ENCODE measurements at regions not wholly inside any gene's neighbourhood (a gene's known extent, or its start where the extent isn't known, plus 50 kb on each side); places are given as distances from the start of the nearest gene placed in this dataset.

DNA sequence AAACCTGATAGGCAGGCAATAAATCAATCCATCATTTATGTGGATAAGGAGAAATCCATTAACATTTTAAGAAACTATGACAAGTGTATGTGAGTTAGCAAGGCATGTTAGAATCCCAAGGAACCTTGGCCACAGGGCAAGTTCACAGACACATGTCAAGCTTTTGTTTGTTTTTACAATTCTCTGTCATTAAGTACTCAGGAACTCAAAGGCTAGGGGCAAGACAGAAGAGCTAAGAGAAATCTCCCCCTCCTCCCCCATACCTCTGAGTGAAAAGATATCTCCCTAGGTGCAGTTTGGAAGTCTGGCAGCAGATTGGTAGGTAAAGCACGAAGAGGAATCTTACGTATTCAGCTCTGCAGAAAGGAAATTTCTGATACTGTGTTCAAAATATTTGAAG lies 348.1 kb downstream of the IRS1 start:
- Mint-ChIP-seq H3K36me3 (ENCODE audit: low read depth) (no peaks in the 10 kb centered on the region), H3K27me3 (peaks cover 22% of the 10 kb centered on the region), H3K4me3 (no peak overlapping the region), H3K9me3 (no peaks in the 10 kb centered on the region), H3K27ac (no peak overlapping the region), H3K4me1 (ENCODE audit: low read depth) (no peaks in the 10 kb centered on the region)

DNA sequence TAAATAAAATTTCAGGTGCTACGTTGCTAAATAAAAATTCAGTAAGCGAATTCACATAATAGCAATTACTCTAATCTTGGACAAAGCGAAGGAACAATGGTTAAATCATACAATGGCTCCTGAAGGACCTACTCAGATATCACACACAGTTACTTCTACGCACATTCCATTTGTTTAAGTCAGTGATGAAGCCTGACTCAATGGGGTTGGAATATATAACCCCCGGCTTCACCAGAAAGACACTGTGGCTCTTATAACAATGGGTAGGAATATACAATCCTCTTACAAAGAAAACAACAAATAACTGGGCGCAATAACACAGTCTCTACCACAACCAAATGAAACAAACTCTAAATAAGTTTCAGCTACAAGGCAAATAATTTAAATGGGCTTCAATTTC lies 349.5 kb downstream of the IRS1 start:
- Mint-ChIP-seq H3K36me3 (ENCODE audit: low read depth) (no peaks in the 10 kb centered on the region), H3K27me3 (peaks cover 14% of the 10 kb centered on the region), H3K4me1 (ENCODE audit: low read depth) (no peaks in the 10 kb centered on the region), H3K27ac (no peak overlapping the region), H3K9me3 (no peaks in the 10 kb centered on the region), H3K4me3 (no peak overlapping the region)

DNA sequence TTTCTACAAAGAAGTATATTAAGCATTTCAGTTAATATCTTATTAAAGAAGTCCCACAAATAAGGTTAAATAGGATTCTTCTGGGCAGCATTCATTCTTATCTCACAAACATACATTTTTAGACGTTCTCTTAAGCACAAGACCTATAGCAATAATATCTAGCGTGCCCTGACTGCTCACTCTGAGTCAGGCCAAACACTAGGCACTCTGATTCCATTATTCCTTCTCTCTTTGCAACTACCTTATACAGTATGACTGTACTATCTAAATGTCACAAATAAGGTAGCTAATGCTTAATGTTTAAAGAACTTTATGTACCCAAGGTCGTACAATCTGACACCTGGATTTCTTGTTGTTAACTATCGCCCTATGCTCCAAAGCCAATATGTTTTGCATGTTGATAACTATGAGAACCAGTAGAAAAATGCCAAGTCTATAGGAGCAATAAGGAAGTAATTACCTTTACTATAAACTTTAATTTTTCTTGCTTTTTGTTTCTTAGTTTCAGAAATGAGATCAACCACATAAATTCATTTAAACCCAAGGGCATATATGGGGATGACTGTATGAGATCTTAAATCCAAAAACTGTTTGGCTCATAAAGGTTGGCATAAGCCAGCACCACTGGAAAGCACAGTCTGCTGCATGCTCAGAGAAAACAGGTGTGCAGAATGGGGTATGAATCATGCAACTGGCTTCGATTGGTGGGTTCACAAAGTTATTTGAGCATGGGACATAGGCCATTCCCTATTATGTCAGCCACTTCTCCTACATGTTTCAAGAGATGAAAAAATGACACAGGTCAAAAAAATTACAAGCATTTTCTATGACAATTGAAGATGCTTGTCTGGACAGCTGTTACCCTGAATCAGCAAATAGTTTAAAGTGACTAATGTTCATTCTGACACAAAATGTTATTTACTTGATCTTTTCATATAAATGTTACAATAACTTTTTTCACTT lies 352.0 kb downstream of the IRS1 start:
- H3K4me1 Mint-ChIP-seq (ENCODE audit: low read depth), result no peaks in the 10 kb centered on the region

DNA sequence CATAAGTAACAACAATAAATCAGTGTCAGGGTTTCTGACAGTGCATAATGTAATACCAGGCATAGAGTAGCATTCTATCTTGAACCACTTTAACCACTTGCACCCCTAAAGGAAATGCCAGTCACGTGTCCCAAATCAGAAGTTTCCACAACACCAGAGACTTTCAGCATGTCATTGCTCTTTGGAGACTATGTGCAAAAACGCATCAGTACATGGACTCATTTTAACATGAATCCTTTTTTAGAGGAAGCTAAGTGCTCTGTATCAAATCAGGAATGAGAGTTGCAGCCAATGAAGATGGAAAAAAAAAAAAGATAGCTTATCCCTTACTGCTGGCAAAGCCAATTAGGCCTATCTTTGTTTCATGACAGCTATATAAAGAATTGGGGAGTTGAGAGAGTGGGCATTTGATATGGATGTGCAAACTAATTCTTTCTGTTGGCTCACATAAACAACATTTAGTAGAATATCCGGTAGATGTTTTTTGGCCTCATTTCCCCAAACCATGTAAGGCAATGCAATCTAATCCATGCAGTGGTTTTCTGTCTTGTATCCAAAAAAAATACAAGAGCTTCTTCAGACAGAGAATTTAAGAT lies 353.1 kb downstream of the IRS1 start:
- H3K27me3 Mint-ChIP-seq, result peaks cover 13% of the 10 kb centered on the region
- no peaks in the 10 kb centered on the region for H3K4me1 Mint-ChIP-seq (ENCODE audit: low read depth)
- H3K4me3 Mint-ChIP-seq, result no peak overlapping the region
- no peaks in the 10 kb centered on the region for H3K36me3 Mint-ChIP-seq (ENCODE audit: low read depth)
- no peak overlapping the region for H3K27ac Mint-ChIP-seq
- no peaks in the 10 kb centered on the region for H3K9me3 Mint-ChIP-seq

More for the DNA sequence above, 352.0 kb downstream of the IRS1 start:
- peaks cover 14% of the 10 kb centered on the region for H3K27me3 Mint-ChIP-seq
- H3K4me3 Mint-ChIP-seq, result no peak overlapping the region
- H3K36me3 Mint-ChIP-seq (ENCODE audit: low read depth), result no peaks in the 10 kb centered on the region
- H3K9me3 Mint-ChIP-seq, result no peaks in the 10 kb centered on the region
- H3K27ac Mint-ChIP-seq, result no peak overlapping the region

DNA sequence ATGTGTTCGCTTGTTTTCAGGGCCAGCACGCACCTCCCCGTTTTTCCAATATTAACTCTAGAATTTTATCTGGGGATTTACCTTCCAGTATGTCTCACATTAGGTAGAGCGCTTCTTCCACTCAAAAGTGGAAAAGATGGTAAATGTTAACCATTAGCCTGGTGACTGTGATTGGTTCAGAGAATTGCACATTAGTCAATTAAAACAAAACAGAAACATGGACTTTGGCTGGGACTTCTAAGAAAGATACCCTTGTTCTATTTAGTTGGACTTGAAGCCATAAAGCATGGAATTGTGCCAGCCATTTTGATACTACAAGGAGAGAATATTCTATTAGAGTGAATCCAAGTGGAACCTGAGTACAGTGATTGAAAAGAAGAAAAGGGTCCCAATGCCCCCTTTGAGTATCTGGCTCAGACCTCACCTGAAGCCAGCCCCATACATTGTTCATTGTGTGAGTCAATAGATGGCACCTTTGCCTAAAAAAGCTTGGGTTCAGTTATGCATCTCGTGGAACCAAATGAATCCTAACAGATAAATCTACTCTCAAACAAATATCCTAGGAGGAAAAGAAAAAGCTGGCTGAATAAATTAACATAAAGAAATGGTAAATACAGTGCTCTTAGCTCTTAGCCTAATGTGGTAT lies 354.3 kb downstream of the IRS1 start:
- H3K36me3 Mint-ChIP-seq (ENCODE audit: low read depth), result no peaks in the 10 kb centered on the region

DNA sequence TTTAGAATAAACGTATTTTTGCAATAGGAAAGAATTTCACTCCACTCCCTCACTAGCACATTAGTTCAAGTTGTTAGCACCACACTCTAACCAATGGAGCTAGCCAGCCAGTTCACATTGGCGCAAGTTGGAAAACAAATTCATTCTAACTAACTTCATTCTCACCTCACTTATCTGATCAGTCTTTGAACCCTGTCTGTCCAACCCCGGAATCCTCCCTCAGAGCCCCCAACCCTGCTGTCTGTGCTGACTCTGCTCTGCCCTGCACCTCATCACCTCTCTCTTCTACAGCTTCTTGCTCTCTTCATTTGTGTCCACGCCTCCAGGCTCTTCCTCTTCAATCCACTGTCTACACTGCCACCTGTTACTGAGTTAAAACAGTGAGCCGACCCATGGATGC lies 356.5 kb downstream of the IRS1 start:
- Mint-ChIP-seq H3K4me3 (no peak overlapping the region), H3K36me3 (ENCODE audit: low read depth) (no peaks in the 10 kb centered on the region), H3K4me1 (ENCODE audit: low read depth) (no peaks in the 10 kb centered on the region), H3K27ac (no peak overlapping the region), H3K27me3 (peaks cover 7% of the 10 kb centered on the region), H3K9me3 (no peaks in the 10 kb centered on the region)

More for the DNA sequence above, 354.3 kb downstream of the IRS1 start:
- no peaks in the 10 kb centered on the region for H3K4me1 Mint-ChIP-seq (ENCODE audit: low read depth)
- H3K4me3 Mint-ChIP-seq, result no peak overlapping the region
- no peaks in the 10 kb centered on the region for H3K9me3 Mint-ChIP-seq
- H3K27ac Mint-ChIP-seq, result no peak overlapping the region
- H3K27me3 Mint-ChIP-seq, result peaks cover 9% of the 10 kb centered on the region

DNA sequence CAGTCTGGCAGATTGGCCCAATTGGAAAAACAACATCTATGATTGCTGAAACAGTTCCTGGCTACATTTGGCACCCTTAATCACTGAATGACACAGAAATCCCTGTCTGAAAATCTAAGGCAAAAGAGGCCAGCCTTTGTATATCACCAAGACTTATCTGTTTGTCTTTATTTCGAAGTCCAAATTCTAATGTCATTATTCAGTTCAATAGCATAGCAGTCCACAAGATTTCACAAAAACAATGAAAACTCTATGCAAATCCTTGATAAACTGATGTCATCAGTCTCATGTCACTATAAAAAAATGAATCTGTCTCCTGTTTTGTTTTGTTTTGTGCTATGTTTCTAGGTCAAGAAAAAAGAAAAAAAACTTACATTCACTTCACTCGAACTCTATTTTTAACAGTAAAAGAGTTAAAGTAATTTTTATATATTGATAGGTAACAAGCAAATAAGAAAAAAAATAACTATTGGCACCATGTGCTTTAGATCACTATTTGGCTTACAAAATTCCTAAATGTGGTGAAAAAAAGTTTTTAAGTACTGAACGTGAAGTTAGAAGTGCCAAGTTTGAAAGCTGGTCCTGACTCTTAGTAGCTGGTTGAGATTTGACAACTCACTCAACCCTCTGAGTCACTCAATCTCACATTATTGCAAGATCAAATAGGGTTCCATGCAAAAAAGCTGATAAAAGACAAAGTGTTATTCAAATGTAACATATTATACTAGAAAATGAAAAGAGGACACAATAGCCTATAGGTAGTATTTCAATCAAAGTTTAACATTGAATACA lies 359.3 kb downstream of the IRS1 start:
- Mint-ChIP-seq H3K27ac (no peak overlapping the region), H3K4me3 (no peak overlapping the region), H3K9me3 (no peaks in the 10 kb centered on the region), H3K27me3 (peaks cover 18% of the 10 kb centered on the region), H3K36me3 (ENCODE audit: low read depth) (no peaks in the 10 kb centered on the region), H3K4me1 (ENCODE audit: low read depth) (no peaks in the 10 kb centered on the region)

DNA sequence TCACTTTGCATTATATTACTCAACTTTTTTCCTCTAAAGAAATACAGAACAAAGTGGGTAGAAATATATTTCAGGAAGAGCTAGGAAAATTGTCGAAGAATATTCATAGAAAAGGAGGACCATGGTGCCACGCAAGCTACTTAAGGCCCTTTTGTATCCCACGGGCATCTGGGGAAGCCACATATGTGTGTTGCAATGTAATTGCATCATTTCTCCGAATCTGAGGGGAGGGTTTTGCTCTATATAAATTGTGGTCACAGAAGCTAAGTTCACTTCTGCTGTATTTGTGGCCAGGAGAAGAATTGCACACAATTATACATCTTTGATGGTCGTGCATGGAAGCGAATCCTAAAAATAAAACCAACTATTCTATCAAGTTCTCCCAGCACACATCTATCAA lies 360.3 kb downstream of the IRS1 start:
- H3K9me3 Mint-ChIP-seq, result no peaks in the 10 kb centered on the region
- no peak overlapping the region for H3K4me3 Mint-ChIP-seq
- H3K36me3 Mint-ChIP-seq (ENCODE audit: low read depth), result no peaks in the 10 kb centered on the region
- H3K4me1 Mint-ChIP-seq (ENCODE audit: low read depth), result no peaks in the 10 kb centered on the region
- H3K27me3 Mint-ChIP-seq, result peaks cover 18% of the 10 kb centered on the region
- no peak overlapping the region for H3K27ac Mint-ChIP-seq

DNA sequence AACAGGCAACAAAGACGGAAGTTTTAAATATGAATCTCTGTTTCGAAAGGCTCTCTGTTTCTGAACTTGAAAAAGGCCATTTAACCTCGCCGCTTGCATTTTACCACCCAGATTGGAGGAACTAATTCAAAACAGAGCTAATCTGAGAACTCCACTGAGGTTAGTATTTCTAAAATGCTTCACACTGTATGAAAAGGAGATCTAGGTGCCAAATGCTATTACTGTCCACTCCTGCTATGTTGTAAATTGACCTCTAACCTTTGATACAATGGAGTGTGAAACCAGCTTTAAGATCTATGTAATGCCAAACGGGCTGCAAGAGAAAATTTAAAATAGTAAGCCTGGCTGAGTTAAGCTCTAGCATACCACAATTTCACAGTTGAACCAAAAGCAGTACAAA lies 364.5 kb downstream of the IRS1 start:
- no peak overlapping the region for H3K27ac Mint-ChIP-seq

DNA sequence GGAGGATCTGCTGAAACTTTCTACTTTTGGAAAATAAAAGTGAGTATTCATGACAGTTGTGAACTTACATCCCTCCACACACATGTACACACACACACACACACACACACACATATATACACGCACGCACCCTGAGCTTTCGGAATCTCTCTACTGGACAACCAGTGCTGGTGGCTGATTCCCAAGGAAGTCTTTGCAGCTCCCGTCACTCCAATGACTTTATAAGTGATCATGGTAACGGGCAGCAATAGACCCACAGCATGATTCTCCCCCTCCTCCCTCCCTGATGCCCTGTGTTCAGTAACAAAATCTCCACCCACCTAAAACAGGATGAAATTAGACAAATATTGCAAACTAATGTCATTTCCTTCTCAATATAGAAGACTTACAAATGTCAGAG lies 364.9 kb downstream of the IRS1 start:
- H3K4me3 Mint-ChIP-seq, result no peak overlapping the region
- H3K9me3 Mint-ChIP-seq, result no peaks in the 10 kb centered on the region
- H3K27ac Mint-ChIP-seq, result no peak overlapping the region
- no peaks in the 10 kb centered on the region for H3K4me1 Mint-ChIP-seq (ENCODE audit: low read depth)
- H3K36me3 Mint-ChIP-seq (ENCODE audit: low read depth), result no peaks in the 10 kb centered on the region
- H3K27me3 Mint-ChIP-seq, result peaks cover 30% of the 10 kb centered on the region

More for the DNA sequence above, 364.5 kb downstream of the IRS1 start:
- Mint-ChIP-seq H3K36me3 (ENCODE audit: low read depth) (no peaks in the 10 kb centered on the region), H3K4me3 (no peak overlapping the region), H3K9me3 (no peaks in the 10 kb centered on the region), H3K27me3 (peaks cover 25% of the 10 kb centered on the region), H3K4me1 (ENCODE audit: low read depth) (no peaks in the 10 kb centered on the region)

DNA sequence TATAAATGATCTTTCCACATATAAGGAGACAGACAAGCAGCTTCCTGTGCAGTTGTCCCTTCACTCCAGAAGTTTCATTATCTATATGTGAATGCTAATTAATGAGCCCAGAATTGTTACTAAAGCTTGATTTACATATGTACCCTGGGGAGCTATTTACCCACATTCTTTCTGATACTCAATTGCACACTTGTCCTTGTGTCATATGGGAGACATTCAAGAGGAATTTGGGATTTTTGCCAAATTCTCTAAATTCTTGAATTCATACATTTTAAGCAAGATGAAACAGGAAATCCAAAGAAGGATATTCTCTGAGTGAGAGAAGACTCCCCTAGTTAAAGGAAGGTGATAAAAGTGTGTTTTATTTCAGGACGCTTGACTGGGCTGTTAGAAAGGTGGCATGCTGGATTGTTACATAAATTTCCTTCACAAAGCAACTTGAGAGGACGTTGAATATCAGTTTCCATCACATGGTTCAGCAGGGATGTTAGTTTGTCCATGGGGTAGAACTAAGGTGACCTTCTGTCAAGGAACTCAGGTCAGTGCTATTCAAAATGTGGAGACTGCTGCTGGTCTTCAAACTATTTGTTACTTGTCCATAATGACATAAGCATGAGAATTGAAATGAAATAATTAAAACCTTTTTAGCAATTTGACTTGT lies 368.2 kb downstream of the IRS1 start:
- H3K4me3 Mint-ChIP-seq, result no peak overlapping the region
- H3K36me3 Mint-ChIP-seq (ENCODE audit: low read depth), result no peaks in the 10 kb centered on the region
- peaks cover 24% of the 10 kb centered on the region for H3K27me3 Mint-ChIP-seq
- H3K9me3 Mint-ChIP-seq, result no peaks in the 10 kb centered on the region
- H3K4me1 Mint-ChIP-seq (ENCODE audit: low read depth), result no peaks in the 10 kb centered on the region
- H3K27ac Mint-ChIP-seq, result no peak overlapping the region

DNA sequence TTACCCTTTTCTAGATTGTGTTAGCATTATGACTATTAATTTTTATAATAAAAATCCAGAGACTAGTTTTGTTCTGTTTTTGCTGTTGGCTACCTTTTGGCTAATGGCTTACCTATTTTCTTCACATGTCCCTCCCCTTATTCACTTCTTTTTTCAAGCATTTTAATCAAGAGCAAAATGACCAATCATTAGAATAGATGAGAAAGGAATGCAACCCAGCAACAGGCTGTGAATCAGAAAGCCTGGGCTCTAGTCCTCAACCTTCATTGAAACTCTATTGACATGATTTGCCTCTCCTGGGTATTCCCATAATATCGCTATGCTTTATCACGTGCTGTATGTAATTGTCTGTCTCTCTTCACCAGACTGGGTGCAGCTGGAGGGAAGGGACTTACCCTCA lies 370.1 kb downstream of the IRS1 start:
- peaks cover 4% of the 10 kb centered on the region for H3K4me1 Mint-ChIP-seq (ENCODE audit: low read depth)

DNA sequence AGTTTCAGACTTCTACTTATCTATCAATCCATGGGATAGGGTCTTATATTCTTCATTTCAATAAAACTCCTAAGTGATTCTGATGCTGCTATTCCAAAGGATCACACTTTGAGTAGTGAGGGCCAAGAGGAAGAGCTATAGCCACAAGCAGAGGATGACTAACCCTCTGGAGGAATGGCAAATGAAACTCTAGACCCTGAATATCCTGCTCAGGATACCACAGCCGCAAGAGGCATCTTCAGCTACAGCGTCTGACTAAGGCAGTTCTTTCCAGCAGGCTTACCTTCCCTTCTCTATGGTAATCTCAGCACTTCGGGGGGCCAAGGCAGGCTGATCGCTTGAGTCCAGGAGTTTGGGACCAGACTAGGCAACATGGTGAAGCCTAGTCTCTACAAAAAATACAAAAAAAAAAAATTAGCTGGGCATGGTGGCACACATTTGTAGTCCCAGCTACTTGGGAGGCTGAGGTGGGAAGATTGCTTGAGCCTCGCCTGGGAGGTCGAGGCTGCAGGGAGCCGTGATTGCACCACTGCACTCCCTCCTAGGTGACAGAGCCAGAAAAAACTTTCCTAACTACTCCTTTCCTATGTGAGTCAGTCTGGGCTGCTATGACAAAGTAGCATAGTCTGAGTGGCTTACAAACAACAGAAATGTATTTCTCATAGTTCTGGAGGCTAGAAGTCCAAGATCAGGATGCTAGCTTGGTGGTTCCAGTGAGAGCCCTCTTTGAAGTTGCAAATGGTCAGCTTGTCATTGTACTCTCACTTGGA lies 371.9 kb downstream of the IRS1 start:
- Mint-ChIP-seq H3K27me3 (peaks cover 34% of the 10 kb centered on the region), H3K36me3 (ENCODE audit: low read depth) (no peaks in the 10 kb centered on the region), H3K27ac (no peak overlapping the region), H3K4me3 (no peak overlapping the region), H3K9me3 (no peaks in the 10 kb centered on the region), H3K4me1 (ENCODE audit: low read depth) (peaks cover 22% of the 10 kb centered on the region)

More for the DNA sequence above, 370.1 kb downstream of the IRS1 start:
- Mint-ChIP-seq H3K4me3 (no peak overlapping the region), H3K27ac (no peak overlapping the region), H3K27me3 (peaks cover 28% of the 10 kb centered on the region), H3K36me3 (ENCODE audit: low read depth) (no peaks in the 10 kb centered on the region), H3K9me3 (no peaks in the 10 kb centered on the region)
